ENCODE measurements at regions not wholly inside any gene's neighbourhood (a gene's known extent, or its start where the extent isn't known, plus 50 kb on each side); places are given as distances from the start of the nearest gene placed in this dataset.

DNA sequence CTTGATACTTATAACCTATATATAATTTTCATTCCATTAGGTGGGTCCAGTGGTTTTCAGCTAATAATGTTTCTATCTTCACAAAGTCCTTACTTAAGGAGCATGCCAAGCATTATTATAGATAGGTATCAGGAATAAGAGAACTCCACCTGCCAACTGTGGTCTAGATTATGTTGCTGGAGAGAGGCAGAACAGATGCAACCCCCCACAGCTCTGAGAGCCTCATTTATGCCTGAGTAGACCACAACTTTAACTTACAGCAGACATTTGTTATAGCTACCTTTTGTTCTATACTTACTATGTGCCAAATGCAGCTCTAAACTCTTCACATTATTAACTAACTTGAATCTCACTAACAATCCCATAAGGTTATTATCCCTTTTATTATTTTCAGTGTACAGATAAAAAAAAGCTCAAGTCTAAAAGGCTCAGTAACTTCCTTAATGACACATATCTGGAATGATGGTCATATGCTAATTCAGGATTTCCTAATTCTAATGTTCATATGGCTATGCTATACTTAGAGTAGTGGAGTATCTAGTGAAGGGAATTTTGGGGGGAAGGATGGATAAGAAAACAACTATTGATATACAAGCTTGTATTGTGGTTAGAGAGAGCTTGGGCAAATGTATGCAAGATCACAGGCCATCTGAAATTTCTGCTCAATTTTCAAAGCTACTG, 119.1 kb upstream of the RND3 start:
- DNase-seq (no peak), ATAC-seq (no peak), FAIRE-seq (no peak)
- H3K27ac ChIP-seq = no peak overlapping the region
- H3K9me3 ChIP-seq = peaks cover 0 to 5% (median 0%) of the 10 kb centered on the region in 4 donors
- no peaks in the 10 kb centered on the region for H3K36me3 ChIP-seq
- intact Hi-C loops (cut with DNase I) = no loop called here
- no peaks in the 10 kb centered on the region for H3K4me1 ChIP-seq
- no peak overlapping the region for H3K4me3 ChIP-seq
- H3K27me3 ChIP-seq = peaks cover 0 to 4% (median 0%) of the 10 kb centered on the region in 4 donors
- TF ChIP-seq, protein P1, sequence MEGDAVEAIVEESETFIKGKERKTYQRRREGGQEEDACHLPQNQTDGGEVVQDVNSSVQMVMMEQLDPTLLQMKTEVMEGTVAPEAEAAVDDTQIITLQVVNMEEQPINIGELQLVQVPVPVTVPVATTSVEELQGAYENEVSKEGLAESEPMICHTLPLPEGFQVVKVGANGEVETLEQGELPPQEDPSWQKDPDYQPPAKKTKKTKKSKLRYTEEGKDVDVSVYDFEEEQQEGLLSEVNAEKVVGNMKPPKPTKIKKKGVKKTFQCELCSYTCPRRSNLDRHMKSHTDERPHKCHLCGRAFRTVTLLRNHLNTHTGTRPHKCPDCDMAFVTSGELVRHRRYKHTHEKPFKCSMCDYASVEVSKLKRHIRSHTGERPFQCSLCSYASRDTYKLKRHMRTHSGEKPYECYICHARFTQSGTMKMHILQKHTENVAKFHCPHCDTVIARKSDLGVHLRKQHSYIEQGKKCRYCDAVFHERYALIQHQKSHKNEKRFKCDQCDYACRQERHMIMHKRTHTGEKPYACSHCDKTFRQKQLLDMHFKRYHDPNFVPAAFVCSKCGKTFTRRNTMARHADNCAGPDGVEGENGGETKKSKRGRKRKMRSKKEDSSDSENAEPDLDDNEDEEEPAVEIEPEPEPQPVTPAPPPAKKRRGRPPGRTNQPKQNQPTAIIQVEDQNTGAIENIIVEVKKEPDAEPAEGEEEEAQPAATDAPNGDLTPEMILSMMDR (IDR thresholded peaks at IDR 0.05) = no peak

DNA sequence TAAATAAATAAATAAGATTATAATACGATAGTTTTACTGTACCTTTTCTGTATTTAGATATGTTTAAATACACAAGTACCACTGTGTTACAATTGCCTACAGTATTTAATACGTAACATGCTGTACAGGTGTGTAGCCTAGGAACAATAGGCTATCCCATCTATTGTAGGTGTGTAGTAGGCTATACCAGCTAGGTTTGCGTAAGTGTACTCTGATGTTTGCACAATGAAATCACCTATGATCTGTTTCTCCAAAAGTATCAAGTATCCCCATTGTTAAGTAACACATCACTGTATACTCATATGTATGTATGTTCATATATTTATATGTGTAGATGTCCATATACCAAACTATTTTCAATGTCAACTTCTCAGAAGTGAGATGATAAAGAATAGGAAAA, 118.2 kb upstream of the RND3 start:
- intact Hi-C loops (cut with DNase I) = no loop called here
- H3K36me3 ChIP-seq = no peaks in the 10 kb centered on the region
- H3K27me3 ChIP-seq = peaks cover 0 to 4% (median 0%) of the 10 kb centered on the region in 4 donors
- peaks cover 0 to 5% (median 0%) of the 10 kb centered on the region in 4 donors for H3K9me3 ChIP-seq
- H3K27ac ChIP-seq = no peak overlapping the region
- TF ChIP-seq, protein P1 (IDR thresholded peaks at IDR 0.05) = no peak
- ATAC-seq (no peak), FAIRE-seq (no peak), DNase-seq (no peak)
- WGBS, 2 donors = 89 to 90% methylated on average over 3 of the region's 3 CpGs
- H3K4me1 ChIP-seq = peaks cover 0 to 5% (median 0%) of the 10 kb centered on the region in 3 donors
- H3K4me3 ChIP-seq = no peak overlapping the region

DNA sequence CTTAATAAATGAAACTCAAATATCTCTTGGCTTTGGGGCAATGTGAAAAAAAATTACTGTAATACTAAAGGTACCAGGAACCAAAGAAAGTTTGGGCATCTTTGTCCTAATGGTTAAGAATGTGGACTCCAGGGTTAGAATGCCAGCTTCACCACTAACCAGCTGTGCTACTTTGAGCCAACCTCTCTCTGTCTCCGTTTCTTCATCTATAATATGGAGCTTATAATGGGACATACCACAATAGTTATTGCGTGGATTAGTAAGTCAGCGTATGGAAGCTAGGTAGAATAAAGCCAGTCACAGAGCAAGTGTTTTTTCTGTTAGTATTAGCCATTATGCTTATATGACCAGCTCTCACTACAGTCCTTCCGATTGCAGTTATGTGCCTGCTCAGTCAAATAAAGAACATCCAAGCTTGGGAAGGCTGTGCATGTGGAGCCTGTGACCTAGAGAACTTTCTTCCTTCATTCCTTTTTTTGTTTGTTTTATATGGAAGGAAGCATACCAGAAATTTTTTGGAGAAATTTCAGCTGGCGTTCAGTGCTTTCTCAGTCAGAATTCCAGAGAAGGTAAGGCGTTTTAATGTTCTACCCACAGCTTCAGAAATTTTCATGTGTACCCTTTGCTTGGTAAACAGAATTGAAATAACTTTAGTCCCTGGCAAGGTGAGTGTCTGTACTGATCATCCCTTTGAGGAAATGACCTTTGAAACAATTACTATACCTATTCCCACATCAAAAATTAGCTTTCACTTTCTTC, 114.0 kb upstream of the RND3 start:
- Histone ChIP-seq H3K27me3 (peaks cover 0 to 4% (median 0%) of the 10 kb centered on the region in 4 donors), H3K9me3 (peaks cover 0 to 5% (median 0%) of the 10 kb centered on the region in 4 donors), H3K4me1 (peaks cover 0 to 5% (median 0%) of the 10 kb centered on the region in 3 donors), H3K27ac (peak overlapping the region in 2 of 4 donors; percentile 31 to 33), H3K4me3 (no peak overlapping the region), H3K36me3 (no peaks in the 10 kb centered on the region)
- peak; percentile 29 for FAIRE-seq
- TF ChIP-seq, protein P1 (IDR thresholded peaks at IDR 0.05) = no peak
- intact Hi-C loops (cut with DNase I) = no loop called here
- no peak for DNase-seq
- peak; percentile 43 to 75 (median 52) for ATAC-seq
- WGBS, 2 donors = 46 to 49% methylated on average over 6 of the region's 6 CpGs

DNA sequence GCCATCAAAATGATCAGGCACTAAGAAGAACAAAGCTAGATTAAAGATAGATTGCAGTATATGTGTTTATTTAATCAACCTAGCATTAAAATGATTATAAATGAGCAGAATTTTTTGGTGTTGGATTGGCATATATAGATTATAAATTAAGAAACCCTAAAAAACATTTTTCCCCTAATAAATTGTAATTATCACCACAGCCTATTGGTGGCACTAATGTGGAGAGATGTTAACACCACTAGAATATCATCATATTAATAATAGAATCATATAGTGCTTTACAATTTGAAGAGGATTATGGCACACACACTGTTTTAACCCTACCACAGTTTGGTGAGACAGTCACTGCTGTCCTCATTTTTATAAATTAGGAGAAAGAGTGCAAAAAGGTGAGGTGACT, 112.4 kb upstream of the RND3 start:
- FAIRE-seq (no peak), DNase-seq (no peak), ATAC-seq (no peak)
- Histone ChIP-seq H3K4me3 (no peak overlapping the region), H3K4me1 (peaks cover 0 to 5% (median 0%) of the 10 kb centered on the region in 3 donors), H3K9me3 (peaks cover 0 to 5% (median 0%) of the 10 kb centered on the region in 4 donors), H3K27ac (no peak overlapping the region), H3K36me3 (no peaks in the 10 kb centered on the region), H3K27me3 (peaks cover 0 to 3% (median 0%) of the 10 kb centered on the region in 4 donors)
- TF ChIP-seq, protein P1 (IDR thresholded peaks at IDR 0.05) = no peak
- intact Hi-C loops (cut with DNase I) = no loop called here

DNA sequence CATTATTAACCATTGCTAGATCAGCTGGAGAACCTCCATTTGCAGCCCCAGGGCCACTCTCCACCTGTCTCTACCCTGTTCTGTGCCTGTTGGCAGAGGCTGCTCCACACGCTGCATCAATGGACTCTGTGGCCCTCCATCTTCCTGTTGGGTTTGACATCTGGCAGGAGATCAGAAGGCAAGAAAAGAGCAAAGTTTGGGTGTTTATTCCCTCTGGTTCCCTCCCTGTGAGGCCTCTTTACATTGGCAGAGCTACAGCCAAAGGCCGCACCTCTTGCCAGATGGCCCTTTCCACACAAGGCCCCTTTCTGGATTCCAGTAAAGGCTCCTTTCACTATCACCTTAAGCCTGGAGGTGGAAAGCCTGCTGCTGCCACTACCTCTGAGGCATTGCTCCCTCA, 110.9 kb upstream of the RND3 start:
- peaks cover 0 to 5% (median 0%) of the 10 kb centered on the region in 3 donors for H3K4me1 ChIP-seq
- intact Hi-C loops (cut with DNase I) = no loop called here
- ATAC-seq = peak in 2 of 4 donors; percentile 74 to 85
- H3K9me3 ChIP-seq = no peaks in the 10 kb centered on the region
- no peak overlapping the region for H3K4me3 ChIP-seq
- TF ChIP-seq, protein P1 (IDR thresholded peaks at IDR 0.05) = no peak
- H3K27me3 ChIP-seq = no peaks in the 10 kb centered on the region
- no peaks in the 10 kb centered on the region for H3K36me3 ChIP-seq
- no peak overlapping the region for H3K27ac ChIP-seq
- no peak for FAIRE-seq
- DNase-seq = peak in 1 of 6 donors; percentile 23
- 25 to 62% methylated on average over 2 of the region's 2 CpGs for WGBS, 2 donors
